Hematopoietic multipotent progenitor cell treated with erythropoietin and hydrocortisone succinate and interleukin-3 and kit ligand, for 17 days (in vitro differentiated cells): ENCODE measurements at regions not wholly inside any gene's neighbourhood (a gene's known extent, or its start where the extent isn't known, plus 50 kb on each side); places are given as distances from the start of the nearest gene placed in this dataset.
"Not testable (repeated sequence)": the region's sequence is repeated elsewhere in the genome, so short reads cannot be mapped to it uniquely, and the experiment has no call there.

Experiments used
- DNase-seq: peaks from one replicate; pipeline ENCODE4 v3.0.0-alpha.2; 2015; ENCODE audit warnings: low spot score

- DNase-seq, result no peak
Observed at GRCh38 chr12:97005174-97005573, 98.1 kb downstream of the NEDD1 start.

DNA sequence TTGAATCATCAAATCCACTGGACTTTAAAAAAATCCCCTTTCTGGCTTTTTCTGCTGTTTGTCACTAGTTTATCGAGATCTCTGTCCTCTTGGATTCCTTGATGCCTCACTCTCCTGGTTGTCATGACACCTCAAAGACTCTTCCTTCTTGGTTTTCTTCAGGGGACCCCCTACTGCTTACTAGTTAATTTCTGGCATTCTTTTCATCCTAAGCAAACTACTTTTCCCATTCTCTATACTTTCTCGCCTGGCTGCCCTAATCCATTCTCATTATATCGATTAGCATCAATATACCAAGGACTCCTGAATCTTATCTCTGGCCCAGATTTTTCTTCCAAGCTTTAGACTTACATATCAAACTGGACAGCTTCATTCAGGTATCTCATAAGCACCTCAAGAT is 98.6 kb downstream of the NEDD1 start:
- DNase-seq, result no peak

DNA sequence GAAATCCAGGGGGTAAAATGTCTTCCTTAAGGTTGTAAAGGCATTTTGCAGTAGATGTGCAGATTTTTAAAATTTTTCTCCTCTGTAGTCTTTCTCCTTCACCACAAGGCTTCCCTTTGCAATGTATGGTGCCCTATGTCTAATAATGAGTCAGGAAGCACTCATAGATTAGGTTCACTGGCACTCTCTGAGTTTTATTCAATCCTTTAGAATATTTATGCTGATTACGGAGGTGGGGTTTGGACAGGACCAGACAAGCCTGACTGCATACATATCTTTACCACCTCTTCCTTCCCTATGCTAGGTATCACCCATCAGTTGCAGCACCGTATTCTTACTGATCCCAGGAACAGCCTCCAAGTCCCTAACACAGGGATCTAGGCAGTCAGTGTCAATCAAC is 99.5 kb downstream of the NEDD1 start:
- no peak for DNase-seq

DNA sequence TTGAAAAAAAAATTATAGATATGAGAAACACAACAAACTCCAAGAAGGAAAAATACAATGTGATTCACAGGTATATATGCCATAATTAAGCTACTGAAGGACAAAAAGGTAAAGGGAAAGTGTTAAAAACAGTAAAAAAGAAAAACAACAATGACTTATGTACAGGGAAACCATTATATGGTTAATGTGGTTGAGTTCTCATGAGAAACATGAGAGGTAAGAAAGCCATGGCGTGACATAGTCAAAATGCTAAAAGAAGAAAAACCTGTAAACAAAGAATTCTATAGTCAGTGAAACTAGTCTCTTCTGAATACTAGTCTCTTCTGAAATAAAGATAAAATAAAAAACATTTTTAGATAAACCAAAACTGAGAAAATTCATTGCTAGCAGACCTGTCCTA is 109.1 kb downstream of the NEDD1 start:
- no peak for DNase-seq

DNA sequence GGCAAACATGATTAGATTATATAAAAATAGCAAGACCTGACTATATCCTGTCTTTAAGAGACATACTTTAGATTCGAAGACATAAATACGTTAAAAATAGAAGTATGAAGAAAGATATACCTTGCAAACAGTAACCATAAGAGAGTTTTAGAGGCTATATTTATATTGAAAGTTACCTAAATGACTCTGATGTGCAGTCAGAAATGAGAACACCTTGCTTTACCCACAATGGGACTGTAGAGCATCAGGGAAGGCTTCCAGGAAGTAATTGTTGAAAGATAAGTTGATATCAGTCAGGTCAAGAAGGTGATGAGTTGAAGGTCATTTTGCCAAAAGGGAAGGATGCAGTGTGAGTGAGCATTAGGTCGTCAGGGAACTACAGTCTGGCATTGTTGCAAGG is 110.2 kb downstream of the NEDD1 start:
- no peak for DNase-seq

DNA sequence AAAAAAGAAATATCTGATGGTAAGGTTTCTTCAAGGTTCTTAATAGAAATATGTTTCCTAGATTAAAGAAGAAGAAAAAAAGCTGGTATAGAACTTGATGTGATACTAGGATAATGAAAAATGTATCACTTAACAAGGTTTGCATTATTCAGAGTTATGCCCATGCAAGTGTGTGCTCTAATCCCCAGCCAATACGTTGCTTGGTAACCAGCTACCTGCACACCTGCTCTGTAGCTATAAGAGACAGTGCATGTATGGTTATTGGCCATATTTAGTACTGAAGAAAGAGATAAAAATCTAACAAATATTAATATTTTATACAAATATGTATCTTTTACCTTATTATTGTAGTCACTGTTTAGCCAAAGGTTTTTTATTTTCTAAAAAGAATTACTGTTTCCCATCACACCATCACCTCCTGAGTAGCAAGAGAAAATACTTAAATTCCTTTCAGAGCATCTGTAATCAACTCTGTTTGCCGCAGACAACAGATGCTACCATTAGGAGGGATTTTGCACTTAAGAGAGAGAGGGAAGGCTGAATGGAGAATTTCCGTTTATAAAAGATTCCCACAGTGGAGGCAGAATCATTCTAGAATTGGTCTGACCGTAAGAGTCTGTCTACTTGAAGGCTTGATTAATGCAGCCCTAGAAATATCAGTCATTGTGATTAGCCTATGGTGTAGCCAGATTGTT is 115.6 kb downstream of the NEDD1 start:
- no peak for DNase-seq

DNA sequence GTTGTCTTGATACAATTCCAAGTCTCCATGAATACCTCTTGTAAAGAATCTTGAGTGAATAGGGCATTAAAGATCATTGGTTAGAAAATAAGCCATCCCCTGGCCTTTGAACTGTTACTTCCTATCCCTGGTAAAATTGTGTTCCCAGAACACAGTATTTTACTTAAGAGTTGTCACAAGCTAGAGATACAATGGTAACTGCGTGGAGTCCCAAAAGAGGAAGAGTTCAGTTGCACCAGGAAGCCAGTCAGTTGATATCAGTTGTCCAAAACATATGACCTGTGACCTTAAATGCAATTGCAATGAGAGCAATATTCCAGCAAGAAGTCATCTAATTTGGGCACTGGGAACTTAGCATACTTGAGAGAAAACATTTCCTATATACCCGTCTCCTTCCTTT is 117.3 kb downstream of the NEDD1 start:
- DNase-seq, result no peak

DNA sequence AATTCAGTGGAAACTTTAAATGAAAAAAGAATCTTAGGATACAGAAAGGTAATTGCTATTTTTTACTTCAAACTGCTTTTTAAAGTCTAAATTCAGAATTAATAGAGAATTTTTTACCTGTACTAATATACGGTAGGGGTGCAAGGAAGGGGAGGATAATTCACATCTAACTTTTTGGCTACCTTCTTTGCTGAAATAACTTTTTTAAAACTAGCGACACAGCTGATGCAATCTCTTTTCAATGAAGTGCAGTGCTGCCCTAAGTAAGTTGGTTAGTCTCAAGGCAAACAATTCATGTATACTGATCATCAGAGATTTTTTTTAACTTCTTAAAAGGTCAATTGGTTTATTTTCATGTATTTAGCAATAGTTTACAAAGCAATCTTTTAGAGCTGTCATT is 119.8 kb downstream of the NEDD1 start:
- DNase-seq, result no peak

DNA sequence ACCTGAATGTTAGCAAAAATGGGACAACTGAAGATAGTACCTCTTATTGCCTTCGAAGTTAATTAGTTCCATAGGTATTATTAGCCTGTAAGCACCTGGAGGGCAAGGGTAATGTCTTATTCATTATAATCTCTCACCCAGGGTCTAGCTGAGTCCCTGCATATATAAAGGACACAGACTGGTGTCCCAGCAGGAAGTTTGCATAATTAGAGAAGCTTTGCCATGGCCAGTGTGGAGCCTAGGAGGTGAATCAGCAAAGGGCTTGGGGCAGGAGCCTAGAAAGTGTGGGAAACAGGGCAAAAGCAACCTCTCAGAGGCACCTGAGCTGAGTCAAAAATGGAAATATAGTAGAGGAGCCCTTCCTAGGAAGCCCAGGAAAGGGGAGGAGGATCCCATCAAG is 120.4 kb downstream of the NEDD1 start:
- DNase-seq, result no peak

DNA sequence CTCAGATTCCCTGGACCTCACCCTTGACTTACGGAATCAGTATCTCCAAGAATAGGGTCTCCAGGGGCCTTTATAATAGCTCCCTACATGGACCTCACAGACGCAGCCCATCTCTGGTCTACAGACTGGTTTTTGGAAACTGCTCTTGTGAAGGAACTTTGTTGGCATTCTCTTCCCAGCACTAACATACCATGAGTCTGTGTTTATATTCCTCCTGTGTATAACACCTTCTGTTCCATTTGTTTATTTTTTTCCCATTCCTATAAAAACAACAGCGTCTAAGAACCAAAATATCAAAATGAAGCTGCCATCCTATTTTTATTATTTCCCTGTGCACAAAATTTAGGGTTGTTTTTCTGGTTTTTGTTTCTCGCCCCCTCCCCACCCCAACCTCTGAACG is 131.1 kb downstream of the NEDD1 start:
- DNase-seq, result no peak

DNA sequence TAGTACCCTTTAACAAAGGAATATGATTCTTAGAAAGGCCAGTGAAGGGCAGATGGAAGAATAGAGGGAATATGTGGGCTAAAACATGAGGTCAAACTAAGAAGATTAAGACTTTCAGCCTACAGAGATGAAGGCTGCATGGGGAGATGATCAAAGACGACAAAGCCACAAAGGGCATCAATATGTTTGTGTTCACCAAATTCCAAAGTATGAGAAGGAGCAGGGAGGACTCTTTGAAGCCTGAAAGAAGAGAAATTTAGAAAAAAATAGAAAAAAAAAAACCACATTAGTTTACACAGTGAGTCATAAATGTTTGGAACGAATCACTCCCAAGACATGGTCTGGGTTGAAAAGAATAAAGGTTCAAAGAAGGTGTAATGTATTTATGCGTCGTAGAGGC is 131.8 kb downstream of the NEDD1 start:
- no peak for DNase-seq

DNA sequence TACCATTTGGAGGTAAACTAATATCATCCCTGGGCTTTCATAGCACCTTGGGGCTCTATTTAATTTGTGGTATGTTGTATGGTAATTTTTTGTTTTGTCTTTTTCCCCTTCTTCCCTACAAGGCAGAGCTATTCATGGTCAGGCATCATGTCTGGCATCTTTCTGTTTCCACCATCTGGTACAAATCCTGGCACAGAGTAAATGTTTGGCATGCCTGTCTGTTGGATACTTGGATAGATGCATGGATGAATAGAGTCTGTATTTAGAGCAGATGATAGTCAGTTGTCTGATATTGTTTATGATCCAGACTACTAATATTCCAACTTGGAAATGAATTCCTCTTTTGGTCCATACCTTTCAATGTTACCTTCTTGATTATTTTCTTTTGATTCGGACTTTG is 139.8 kb downstream of the NEDD1 start:
- DNase-seq, result no peak

- DNase-seq, result no peak
Observed at GRCh38 chr12:97047361-97047760, 140.3 kb downstream of the NEDD1 start.

- DNase-seq, result no peak
Observed at GRCh38 chr12:97048421-97049035, 141.5 kb downstream of the NEDD1 start.

DNA sequence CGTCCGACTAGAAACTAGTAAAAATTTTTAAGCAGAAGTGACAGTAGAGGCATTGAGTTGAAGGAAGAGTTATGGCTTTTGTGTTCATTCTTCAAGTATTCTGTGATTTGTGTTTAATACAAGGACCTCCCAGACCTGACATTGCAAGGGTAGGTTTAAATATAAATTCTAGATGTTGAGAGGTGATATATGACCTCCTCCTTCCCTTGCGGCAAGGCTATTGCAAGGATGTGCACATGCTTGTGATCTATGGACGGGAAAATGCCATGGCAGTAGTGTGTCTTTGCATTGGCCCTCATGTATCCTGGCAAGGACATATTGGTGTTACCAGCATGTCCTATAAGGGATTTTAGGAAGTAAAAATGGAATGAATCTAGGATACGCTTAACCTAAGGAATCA is 143.5 kb downstream of the NEDD1 start:
- no peak for DNase-seq

- DNase-seq, result no peak
Observed at GRCh38 chr12:97051341-97051740, 144.3 kb downstream of the NEDD1 start.

GRCh38 chr12:97061171-97061570 is 154.1 kb downstream of the NEDD1 start:
- no peak for DNase-seq

DNA sequence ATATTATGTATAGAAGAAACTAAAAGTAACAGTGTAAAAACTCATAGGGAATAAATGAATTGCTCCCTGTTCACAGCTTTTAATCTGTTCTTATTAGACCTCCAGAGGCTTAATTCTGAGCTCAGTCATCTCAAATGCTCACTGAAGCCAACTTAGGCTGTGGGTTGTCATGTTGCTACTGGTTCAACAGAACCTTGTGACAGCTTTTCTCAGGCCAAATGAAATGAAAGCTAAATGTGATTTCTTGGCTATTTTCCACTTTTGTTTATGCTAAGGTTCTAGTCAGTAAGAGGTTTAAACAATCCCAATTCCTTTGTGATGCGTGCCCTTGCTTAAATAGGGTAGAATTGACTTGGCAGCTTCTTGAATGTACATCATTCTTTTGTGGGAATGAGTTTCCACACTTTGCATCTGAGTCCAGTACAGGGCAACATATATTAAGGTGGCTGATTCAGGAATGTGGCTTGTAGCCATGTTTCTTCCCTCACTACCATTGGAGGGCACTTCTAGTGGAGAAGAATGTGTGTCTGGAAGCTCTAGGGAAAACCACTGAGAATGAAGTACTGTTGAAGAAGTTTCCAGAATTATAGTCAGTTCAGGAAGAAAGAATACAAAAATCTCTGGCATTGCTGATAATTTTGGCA is 156.4 kb downstream of the NEDD1 start:
- DNase-seq, result no peak

- DNase-seq, result no peak
Observed at GRCh38 chr12:97075161-97075933, 168.3 kb downstream of the NEDD1 start.

DNA sequence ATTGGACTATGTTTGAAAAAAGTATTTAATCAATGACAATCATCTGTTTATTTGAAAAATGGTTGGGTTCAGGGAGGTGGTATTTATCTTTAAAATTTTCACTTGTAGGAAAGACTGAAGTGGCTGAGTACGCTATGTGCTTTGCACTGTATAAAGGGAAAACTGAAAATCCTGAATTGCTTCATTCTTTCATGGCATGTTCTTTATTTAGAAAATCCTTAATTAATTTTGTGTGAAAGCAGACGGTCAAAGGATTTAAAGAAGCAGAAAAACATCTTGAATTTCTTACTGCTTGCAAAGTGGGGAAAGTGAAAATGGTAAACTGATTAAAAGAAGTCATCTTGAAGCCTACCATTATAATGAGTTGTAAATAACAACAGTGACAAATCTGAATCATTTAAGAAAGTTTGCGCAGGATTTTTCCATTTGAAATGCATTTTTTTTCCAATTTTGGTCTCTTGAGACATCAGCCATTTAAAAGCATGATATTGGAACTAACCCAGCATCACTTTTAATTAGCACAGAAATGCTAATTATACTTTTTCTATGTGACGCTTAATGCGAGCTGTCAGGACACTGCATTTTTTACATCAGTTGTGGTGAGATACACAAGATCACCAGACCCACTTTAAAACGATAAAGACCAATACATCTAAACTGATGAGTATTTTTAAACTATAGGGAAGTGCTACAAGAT is 169.0 kb downstream of the NEDD1 start:
- no peak for DNase-seq

GRCh38 chr12:97076912-97077311 is 169.9 kb downstream of the NEDD1 start:
- DNase-seq, result not testable (repeated sequence)

GRCh38 chr12:97082029-97082428 is 175.0 kb downstream of the NEDD1 start:
- no peak for DNase-seq
